ENCODE measurements at regions not wholly inside any gene's neighbourhood (a gene's known extent, or its start where the extent isn't known, plus 50 kb on each side); places are given as distances from the start of the nearest gene placed in this dataset.

GRCh38 chr5:21173526-21173925 lies 1185.5 kb upstream of the CDH18 start:
- no peaks in the 10 kb centered on the region for H3K27me3 Mint-ChIP-seq (ENCODE audit: insufficient read depth)
- no peak for DNase-seq
- TF ChIP-seq, protein P1, sequence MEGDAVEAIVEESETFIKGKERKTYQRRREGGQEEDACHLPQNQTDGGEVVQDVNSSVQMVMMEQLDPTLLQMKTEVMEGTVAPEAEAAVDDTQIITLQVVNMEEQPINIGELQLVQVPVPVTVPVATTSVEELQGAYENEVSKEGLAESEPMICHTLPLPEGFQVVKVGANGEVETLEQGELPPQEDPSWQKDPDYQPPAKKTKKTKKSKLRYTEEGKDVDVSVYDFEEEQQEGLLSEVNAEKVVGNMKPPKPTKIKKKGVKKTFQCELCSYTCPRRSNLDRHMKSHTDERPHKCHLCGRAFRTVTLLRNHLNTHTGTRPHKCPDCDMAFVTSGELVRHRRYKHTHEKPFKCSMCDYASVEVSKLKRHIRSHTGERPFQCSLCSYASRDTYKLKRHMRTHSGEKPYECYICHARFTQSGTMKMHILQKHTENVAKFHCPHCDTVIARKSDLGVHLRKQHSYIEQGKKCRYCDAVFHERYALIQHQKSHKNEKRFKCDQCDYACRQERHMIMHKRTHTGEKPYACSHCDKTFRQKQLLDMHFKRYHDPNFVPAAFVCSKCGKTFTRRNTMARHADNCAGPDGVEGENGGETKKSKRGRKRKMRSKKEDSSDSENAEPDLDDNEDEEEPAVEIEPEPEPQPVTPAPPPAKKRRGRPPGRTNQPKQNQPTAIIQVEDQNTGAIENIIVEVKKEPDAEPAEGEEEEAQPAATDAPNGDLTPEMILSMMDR (IDR thresholded peaks at IDR 0.05): no peak
- H3K4me3 Mint-ChIP-seq: no peak overlapping the region
- peaks cover 17% of the 10 kb centered on the region for H3K9me3 Mint-ChIP-seq
- no peak overlapping the region for H3K27ac Mint-ChIP-seq
- H3K36me3 Mint-ChIP-seq (ENCODE audit: low read depth): no peaks in the 10 kb centered on the region
- H3K4me1 Mint-ChIP-seq (ENCODE audit: low read depth): no peaks in the 10 kb centered on the region

DNA sequence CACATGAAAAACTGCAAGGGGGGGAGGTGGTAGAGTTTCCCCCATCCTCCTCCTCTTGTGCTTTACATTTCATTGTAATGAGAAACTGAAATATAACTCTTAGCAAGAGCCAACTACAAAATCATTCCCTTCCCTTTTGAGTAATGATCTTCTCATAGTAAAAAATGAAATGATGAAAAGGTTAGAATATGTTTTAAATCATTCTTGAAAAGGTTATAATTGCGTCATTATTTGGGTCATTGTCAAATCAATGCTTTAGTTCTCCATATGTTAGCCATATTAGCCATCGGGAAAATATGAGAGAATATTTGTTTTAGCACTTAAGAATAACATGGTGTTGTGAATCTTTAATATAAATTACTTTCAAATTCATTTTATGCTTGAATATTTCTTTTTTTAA lies 1185.0 kb upstream of the CDH18 start:
- Mint-ChIP-seq H3K36me3 (ENCODE audit: low read depth) (no peaks in the 10 kb centered on the region), H3K27me3 (ENCODE audit: insufficient read depth) (no peaks in the 10 kb centered on the region), H3K9me3 (peaks cover 16% of the 10 kb centered on the region), H3K4me3 (no peak overlapping the region), H3K4me1 (ENCODE audit: low read depth) (no peaks in the 10 kb centered on the region), H3K27ac (no peak overlapping the region)
- TF ChIP-seq, protein P1 (IDR thresholded peaks at IDR 0.05): no peak
- DNase-seq: no peak

DNA sequence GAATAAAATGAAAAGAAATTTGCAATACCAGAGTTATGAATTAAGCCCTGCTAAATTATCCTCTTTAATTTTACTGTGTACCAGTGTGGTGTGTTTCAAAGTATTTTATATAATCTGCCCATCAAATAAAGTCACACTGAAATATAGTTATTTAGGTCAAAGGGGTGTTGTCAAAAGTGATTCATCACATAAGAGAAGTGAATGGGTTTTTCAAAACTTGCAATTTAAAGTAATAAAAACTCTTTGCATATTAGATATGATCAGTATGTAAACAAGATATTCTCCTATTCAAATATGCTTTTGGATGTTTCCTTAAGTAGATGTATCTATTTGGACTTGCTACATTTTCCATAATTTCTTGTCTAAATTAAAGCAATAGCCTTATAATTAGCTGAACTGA lies 1183.0 kb upstream of the CDH18 start:
- H3K4me1 Mint-ChIP-seq (ENCODE audit: low read depth): no peaks in the 10 kb centered on the region
- no peak for DNase-seq

GRCh38 chr5:21168557-21168956 lies 1180.6 kb upstream of the CDH18 start:
- no peaks in the 10 kb centered on the region for H3K36me3 Mint-ChIP-seq (ENCODE audit: low read depth)
- H3K4me1 Mint-ChIP-seq (ENCODE audit: low read depth): no peaks in the 10 kb centered on the region
- TF ChIP-seq, protein P1 (IDR thresholded peaks at IDR 0.05): no peak
- H3K9me3 Mint-ChIP-seq: peaks cover 27% of the 10 kb centered on the region
- no peak overlapping the region for H3K27ac Mint-ChIP-seq
- H3K4me3 Mint-ChIP-seq: no peak overlapping the region
- H3K27me3 Mint-ChIP-seq (ENCODE audit: insufficient read depth): no peaks in the 10 kb centered on the region
- no peak for DNase-seq

More for the DNA sequence above, 1183.0 kb upstream of the CDH18 start:
- TF ChIP-seq, protein P1 (IDR thresholded peaks at IDR 0.05): no peak
- H3K27ac Mint-ChIP-seq: no peak overlapping the region
- no peaks in the 10 kb centered on the region for H3K27me3 Mint-ChIP-seq (ENCODE audit: insufficient read depth)
- no peaks in the 10 kb centered on the region for H3K36me3 Mint-ChIP-seq (ENCODE audit: low read depth)
- no peak overlapping the region for H3K4me3 Mint-ChIP-seq
- peaks cover 23% of the 10 kb centered on the region for H3K9me3 Mint-ChIP-seq

GRCh38 chr5:21165344-21165743 lies 1177.3 kb upstream of the CDH18 start:
- Mint-ChIP-seq H3K36me3 (ENCODE audit: low read depth) (no peaks in the 10 kb centered on the region), H3K27me3 (ENCODE audit: insufficient read depth) (no peaks in the 10 kb centered on the region), H3K4me1 (ENCODE audit: low read depth) (no peaks in the 10 kb centered on the region), H3K27ac (no peak overlapping the region), H3K4me3 (no peak overlapping the region), H3K9me3 (peaks cover 28% of the 10 kb centered on the region)
- DNase-seq: no peak
- TF ChIP-seq, protein P1 (IDR thresholded peaks at IDR 0.05): no peak

DNA sequence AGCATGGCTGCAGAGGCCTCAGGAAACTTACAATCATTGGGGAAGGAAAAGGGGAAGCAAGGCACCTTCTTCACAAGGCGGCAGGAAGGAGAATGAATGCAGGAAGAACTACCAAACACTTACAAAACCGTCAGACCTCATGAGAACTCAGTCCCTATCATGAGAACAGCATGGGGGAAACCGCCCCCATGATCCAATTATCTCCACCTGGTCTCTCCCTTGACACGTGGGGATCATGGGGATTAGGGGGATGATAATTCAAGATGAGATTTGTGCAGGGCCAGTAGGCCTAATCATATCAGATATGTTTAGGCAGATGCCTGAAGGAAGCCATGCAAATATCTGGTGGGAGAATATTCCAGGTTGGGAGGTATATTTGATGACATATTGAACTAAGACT lies 1176.4 kb upstream of the CDH18 start:
- no peaks in the 10 kb centered on the region for H3K4me1 Mint-ChIP-seq (ENCODE audit: low read depth)
- TF ChIP-seq, protein P1 (IDR thresholded peaks at IDR 0.05): no peak
- no peaks in the 10 kb centered on the region for H3K36me3 Mint-ChIP-seq (ENCODE audit: low read depth)
- H3K27ac Mint-ChIP-seq: no peak overlapping the region
- H3K9me3 Mint-ChIP-seq: peaks cover 28% of the 10 kb centered on the region
- DNase-seq: no peak
- no peaks in the 10 kb centered on the region for H3K27me3 Mint-ChIP-seq (ENCODE audit: insufficient read depth)
- H3K4me3 Mint-ChIP-seq: no peak overlapping the region
